Muscle of arm (tissue), 1 donor: ENCODE measurements at regions not wholly inside any gene's neighbourhood (a gene's known extent, or its start where the extent isn't known, plus 50 kb on each side); places are given as distances from the start of the nearest gene placed in this dataset.
"Not testable (repeated sequence)": the region's sequence is repeated elsewhere in the genome, so short reads cannot be mapped to it uniquely, and the experiment has no call there.

Experiments used
- DNase-seq: peaks from one replicate; pipeline ENCODE4 v3.0.0-alpha.2; 2013

GRCh38 chr2:147016181-147016580, 828.6 kb upstream of the ACVR2A start:
- DNase-seq, result no peak

- no peak for DNase-seq
Measured at GRCh38 chr2:147015591-147015990, 829.2 kb upstream of the ACVR2A start.

GRCh38 chr2:147013696-147014392, 831.0 kb upstream of the ACVR2A start:
- DNase-seq, result no peak

GRCh38 chr2:147008481-147008880, 836.3 kb upstream of the ACVR2A start:
- DNase-seq, result no peak

GRCh38 chr2:147006736-147007141, 838.1 kb upstream of the ACVR2A start:
- peak; percentile 41 for DNase-seq

GRCh38 chr2:147003081-147003480, 841.7 kb upstream of the ACVR2A start:
- DNase-seq, result no peak

GRCh38 chr2:147002256-147002655, 842.6 kb upstream of the ACVR2A start:
- no peak for DNase-seq

- DNase-seq, result no peak
Measured at GRCh38 chr2:147001061-147001460, 843.8 kb upstream of the ACVR2A start.

- DNase-seq, result not testable (repeated sequence)
Measured at GRCh38 chr2:147000151-147000550, 844.7 kb upstream of the ACVR2A start.

- DNase-seq, result no peak
Measured at GRCh38 chr2:146997945-146998344, 846.9 kb upstream of the ACVR2A start.

- DNase-seq, result no peak
Measured at GRCh38 chr2:146997488-146997887, 847.3 kb upstream of the ACVR2A start.

GRCh38 chr2:146994246-146994645, 850.6 kb upstream of the ACVR2A start:
- no peak for DNase-seq

- DNase-seq, result no peak
Measured at GRCh38 chr2:146992466-146992865, 852.4 kb upstream of the ACVR2A start.

- no peak for DNase-seq
Measured at GRCh38 chr2:146992057-146992456, 852.8 kb upstream of the ACVR2A start.

- DNase-seq, result no peak
Measured at GRCh38 chr2:146990311-146991054, 854.3 kb upstream of the ACVR2A start.

- no peak for DNase-seq
Measured at GRCh38 chr2:146989741-146990140, 855.1 kb upstream of the ACVR2A start.

- DNase-seq, result no peak
Measured at GRCh38 chr2:146987996-146988395, 856.8 kb upstream of the ACVR2A start.

GRCh38 chr2:146986161-146986560, 858.7 kb upstream of the ACVR2A start:
- no peak for DNase-seq

GRCh38 chr2:146985753-146986152, 859.1 kb upstream of the ACVR2A start:
- no peak for DNase-seq

- no peak for DNase-seq
Measured at GRCh38 chr2:146984014-146984413, 860.8 kb upstream of the ACVR2A start.

GRCh38 chr2:146982393-146982846, 862.4 kb upstream of the ACVR2A start:
- DNase-seq, result no peak

- no peak for DNase-seq
Measured at GRCh38 chr2:146981921-146982320, 862.9 kb upstream of the ACVR2A start.

GRCh38 chr2:146979746-146980145, 865.1 kb upstream of the ACVR2A start:
- no peak for DNase-seq
